ENCODE measurements at regions not wholly inside any gene's neighbourhood (a gene's known extent, or its start where the extent isn't known, plus 50 kb on each side); places are given as distances from the start of the nearest gene placed in this dataset.

DNA sequence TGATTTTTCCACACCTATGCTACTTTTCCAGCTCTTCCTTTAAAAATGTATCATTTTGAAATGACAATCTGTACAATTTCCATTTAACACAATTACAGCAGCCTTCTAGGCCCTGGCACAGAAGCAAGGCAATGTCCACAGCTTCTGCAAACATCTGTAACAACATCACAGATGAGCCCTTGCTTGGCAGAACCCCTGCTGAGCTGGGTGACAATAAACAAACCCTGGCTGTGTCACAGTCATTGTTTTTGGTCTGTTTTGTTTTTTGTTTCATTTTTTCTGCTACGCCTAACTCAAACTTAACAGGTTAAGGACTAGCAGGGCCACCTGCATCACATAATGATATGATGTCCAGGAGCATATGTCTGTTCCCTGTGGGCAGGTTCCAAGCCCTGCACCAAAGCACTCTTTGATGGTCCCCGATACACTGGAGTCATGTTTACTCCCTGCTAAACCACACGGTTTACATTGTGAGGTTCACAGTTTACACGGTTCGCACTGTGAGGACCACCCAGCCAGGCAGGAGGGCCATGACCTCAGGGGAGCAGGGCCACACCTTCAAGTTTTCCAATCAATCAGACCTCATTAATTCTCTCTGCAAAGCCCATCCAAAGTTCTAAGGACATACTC is 186.8 kb upstream of the CHRNA7 start:
- no peaks in the 10 kb centered on the region for H3K4me1 ChIP-seq (ENCODE audit: insufficient read depth, low read length)
- no peaks in the 10 kb centered on the region for H3K36me3 ChIP-seq (ENCODE audit: insufficient read depth, low read length)
- WGBS: 93% methylated on average over 5 of the region's 5 CpGs
- no peak overlapping the region for H3K9ac ChIP-seq (ENCODE audit: low read depth, low read length)
- no peak overlapping the region for H3K27ac ChIP-seq (ENCODE audit: low read depth, low read length)
- no peaks in the 10 kb centered on the region for H3K27me3 ChIP-seq (ENCODE audit: insufficient read depth, low read length)
- H3K9me3 ChIP-seq (ENCODE audit: insufficient read depth, low read depth, low read length): no peaks in the 10 kb centered on the region
- no peak overlapping the region for H3K4me3 ChIP-seq (ENCODE audit: low read length)

DNA sequence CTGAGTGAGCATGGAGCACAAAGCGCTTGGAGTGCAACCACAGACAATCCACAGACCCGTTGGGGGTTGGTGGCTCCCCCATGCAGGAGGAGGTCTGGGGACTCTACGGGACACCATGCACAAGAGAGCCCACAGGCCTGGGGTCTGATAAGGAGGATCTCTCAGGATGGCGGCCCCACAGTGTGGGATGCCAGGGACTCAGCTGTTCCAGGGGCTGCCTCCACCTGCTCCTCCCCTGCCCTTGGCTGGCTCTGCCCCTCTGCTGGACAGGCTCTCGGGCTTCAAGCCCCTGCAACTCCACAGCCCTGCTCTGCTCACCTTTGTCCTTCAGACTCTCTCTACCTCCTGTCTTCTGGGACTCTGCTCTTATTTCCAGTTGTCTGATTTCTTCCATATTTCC is 184.5 kb upstream of the CHRNA7 start:
- Histone ChIP-seq H3K9me3 (ENCODE audit: insufficient read depth, low read depth, low read length) (no peaks in the 10 kb centered on the region), H3K27ac (ENCODE audit: low read depth, low read length) (no peak overlapping the region)
- 91% methylated on average over 5 of the region's 5 CpGs for WGBS

DNA sequence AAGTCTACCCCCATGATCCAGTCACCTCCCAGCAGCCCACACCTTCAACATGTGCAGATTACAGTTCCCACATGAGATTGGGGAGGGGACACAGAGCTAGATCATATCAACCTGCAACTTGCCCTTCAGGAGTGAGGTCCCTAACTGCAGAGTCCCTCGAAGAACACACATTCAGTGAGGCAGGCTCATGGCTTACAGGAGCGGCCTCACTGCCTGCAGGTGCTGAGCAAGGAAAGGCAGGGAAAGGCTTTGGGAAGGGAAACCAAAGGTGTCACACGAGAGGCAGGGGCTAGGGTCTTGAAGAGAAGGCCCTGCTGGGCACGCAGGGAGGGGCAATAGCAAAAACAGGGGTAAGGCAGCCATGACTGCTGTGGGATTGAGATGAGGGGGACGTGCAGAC is 182.4 kb upstream of the CHRNA7 start:
- Histone ChIP-seq H3K4me3 (ENCODE audit: low read length) (no peak overlapping the region), H3K9me3 (ENCODE audit: insufficient read depth, low read depth, low read length) (no peaks in the 10 kb centered on the region), H3K4me1 (ENCODE audit: insufficient read depth, low read length) (no peaks in the 10 kb centered on the region), H3K27ac (ENCODE audit: low read depth, low read length) (no peak overlapping the region), H3K27me3 (ENCODE audit: insufficient read depth, low read length) (no peaks in the 10 kb centered on the region), H3K36me3 (ENCODE audit: insufficient read depth, low read length) (no peaks in the 10 kb centered on the region), H3K9ac (ENCODE audit: low read depth, low read length) (no peak overlapping the region)
- WGBS: 93% methylated on average over 5 of the region's 5 CpGs

More for the DNA sequence above, 184.5 kb upstream of the CHRNA7 start:
- no peak overlapping the region for H3K9ac ChIP-seq (ENCODE audit: low read depth, low read length)
- no peaks in the 10 kb centered on the region for H3K36me3 ChIP-seq (ENCODE audit: insufficient read depth, low read length)
- no peaks in the 10 kb centered on the region for H3K4me1 ChIP-seq (ENCODE audit: insufficient read depth, low read length)
- H3K4me3 ChIP-seq (ENCODE audit: low read length): no peak overlapping the region
- no peaks in the 10 kb centered on the region for H3K27me3 ChIP-seq (ENCODE audit: insufficient read depth, low read length)

DNA sequence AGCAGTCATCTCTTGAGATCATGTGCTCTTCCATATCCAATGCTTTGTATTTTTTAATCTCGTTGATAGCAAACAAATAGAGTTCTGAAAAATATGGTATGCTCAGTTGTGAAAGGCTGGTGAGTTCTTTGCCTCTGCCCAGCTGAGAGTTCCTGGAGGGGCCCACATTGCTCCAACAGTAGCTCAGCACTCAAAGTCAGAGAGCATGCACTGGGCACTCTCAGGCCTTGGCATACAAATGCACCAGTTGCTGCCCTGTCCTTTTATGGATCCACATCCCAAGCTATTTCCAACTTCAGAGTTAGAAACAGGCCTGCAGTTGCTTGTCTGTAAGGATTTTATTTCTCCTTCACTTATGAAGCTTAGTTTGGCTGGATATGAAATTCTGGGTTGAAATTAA is 181.7 kb upstream of the CHRNA7 start:
- 85% methylated on average over 1 of the region's 1 CpG for WGBS
- Histone ChIP-seq H3K4me1 (ENCODE audit: insufficient read depth, low read length) (no peaks in the 10 kb centered on the region), H3K27me3 (ENCODE audit: insufficient read depth, low read length) (no peaks in the 10 kb centered on the region), H3K4me3 (ENCODE audit: low read length) (no peak overlapping the region), H3K36me3 (ENCODE audit: insufficient read depth, low read length) (no peaks in the 10 kb centered on the region), H3K27ac (ENCODE audit: low read depth, low read length) (no peak overlapping the region), H3K9me3 (ENCODE audit: insufficient read depth, low read depth, low read length) (no peaks in the 10 kb centered on the region), H3K9ac (ENCODE audit: low read depth, low read length) (no peak overlapping the region)

DNA sequence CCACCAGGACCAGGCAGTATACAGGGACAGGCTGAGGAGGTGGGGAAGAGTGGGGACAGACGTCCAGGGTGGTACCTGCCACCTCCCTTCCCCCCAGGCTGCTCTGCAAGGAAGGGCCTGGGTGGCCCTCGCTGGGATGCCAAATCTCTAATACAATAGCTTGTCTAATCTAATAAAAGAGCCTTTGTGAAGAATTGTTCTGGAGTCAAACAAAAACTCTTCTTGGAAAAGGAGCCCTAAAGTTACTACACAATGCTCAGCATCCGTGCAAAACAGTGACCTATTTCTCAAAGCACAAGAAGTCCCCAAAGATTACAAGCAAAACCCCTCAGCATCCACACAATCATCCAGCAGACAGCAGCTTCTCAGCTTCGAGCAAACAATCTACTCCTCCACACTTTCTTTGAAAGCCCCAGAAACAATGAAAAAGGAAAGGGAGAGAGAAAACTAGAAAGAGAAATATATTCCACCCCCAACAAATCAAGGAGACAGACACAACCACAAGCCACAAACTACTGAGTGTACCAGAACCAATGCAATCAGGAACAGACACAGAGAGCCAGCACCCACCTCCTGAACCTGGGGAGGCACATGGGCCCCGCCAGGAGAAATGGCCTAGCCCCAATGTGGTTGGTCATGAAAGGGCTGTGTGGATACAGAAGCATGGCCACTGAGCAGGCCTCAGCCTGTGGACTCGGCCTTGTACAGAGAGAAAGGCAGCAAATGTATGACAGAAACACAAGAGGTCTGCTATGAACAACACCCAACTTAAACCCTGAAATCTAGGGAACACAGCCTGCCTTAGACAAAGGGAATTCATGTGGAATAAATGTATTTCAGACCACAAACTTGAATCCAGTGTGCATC is 177.1 kb upstream of the CHRNA7 start:
- WGBS: 69% methylated on average over 3 of the region's 6 CpGs
- Histone ChIP-seq H3K9ac (ENCODE audit: low read depth, low read length) (no peak overlapping the region), H3K36me3 (ENCODE audit: insufficient read depth, low read length) (no peaks in the 10 kb centered on the region), H3K9me3 (ENCODE audit: insufficient read depth, low read depth, low read length) (no peaks in the 10 kb centered on the region; the same call in 1 of the 2 replicates), H3K27ac (ENCODE audit: low read depth, low read length) (no peak overlapping the region), H3K4me1 (ENCODE audit: insufficient read depth, low read length) (0 out of 2 replicates have a peak, but pooled peaks cover 8% of the 10 kb centered on the region), H3K4me3 (ENCODE audit: low read length) (no peak overlapping the region), H3K27me3 (ENCODE audit: insufficient read depth, low read length) (no peaks in the 10 kb centered on the region)

DNA sequence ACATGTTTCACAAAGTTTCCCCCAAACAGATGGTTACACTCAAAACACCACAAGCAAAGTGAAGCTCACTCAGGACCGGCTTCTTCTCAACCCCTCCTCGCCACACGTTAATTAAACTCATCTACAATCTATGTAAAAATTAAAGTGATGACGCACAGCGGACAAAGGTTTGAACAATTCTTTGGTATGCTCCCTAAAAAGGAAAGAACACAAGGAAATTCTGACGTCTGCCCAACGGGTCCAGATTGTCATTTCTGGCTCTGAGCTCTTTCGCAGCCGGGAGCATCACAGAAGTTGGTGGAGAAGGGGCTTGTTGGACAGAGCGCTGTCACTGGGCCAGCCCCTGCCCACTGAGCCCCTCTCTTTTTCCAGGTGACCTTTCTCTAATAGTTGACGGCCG is 173.7 kb upstream of the CHRNA7 start:
- Histone ChIP-seq H3K9ac (ENCODE audit: low read depth, low read length) (no peak overlapping the region), H3K4me1 (ENCODE audit: insufficient read depth, low read length) (0 out of 2 replicates have a peak, but pooled peaks cover 8% of the 10 kb centered on the region), H3K4me3 (ENCODE audit: low read length) (no peak overlapping the region), H3K27ac (ENCODE audit: low read depth, low read length) (no peak overlapping the region), H3K9me3 (ENCODE audit: insufficient read depth, low read depth, low read length) (no peaks in the 10 kb centered on the region; the same call in 1 of the 2 replicates), H3K36me3 (ENCODE audit: insufficient read depth, low read length) (no peaks in the 10 kb centered on the region), H3K27me3 (ENCODE audit: insufficient read depth, low read length) (no peaks in the 10 kb centered on the region)
- 92% methylated on average over 12 of the region's 12 CpGs for WGBS

DNA sequence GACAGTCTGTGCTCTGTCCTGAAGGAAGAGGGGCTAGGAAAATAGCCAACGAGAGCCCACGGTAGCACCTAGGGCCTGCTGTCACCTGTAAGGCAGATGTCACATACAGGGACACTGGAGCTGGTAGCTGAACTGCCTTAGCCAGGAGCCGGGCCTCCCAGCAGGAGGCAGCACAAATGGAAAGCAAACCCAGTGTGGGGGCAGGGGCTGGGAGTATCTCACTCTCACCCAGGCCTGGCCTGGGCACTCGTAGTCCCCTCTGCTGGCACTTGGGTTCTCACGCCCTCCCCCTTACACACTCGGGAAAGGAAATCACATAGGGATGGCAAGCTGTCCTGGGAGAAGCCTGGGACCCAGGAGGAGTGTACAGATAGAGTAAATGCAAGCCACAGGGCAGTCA is 173.1 kb upstream of the CHRNA7 start:
- H3K9ac ChIP-seq (ENCODE audit: low read depth, low read length): no peak overlapping the region
- 0 out of 2 replicates have a peak, but pooled peaks cover 8% of the 10 kb centered on the region for H3K4me1 ChIP-seq (ENCODE audit: insufficient read depth, low read length)
- H3K27me3 ChIP-seq (ENCODE audit: insufficient read depth, low read length): no peaks in the 10 kb centered on the region
- no peaks in the 10 kb centered on the region for H3K36me3 ChIP-seq (ENCODE audit: insufficient read depth, low read length)
- WGBS: 68% methylated on average over 6 of the region's 6 CpGs
- no peaks in the 10 kb centered on the region; the same call in 1 of the 2 replicates for H3K9me3 ChIP-seq (ENCODE audit: insufficient read depth, low read depth, low read length)
- no peak overlapping the region for H3K4me3 ChIP-seq (ENCODE audit: low read length)
- H3K27ac ChIP-seq (ENCODE audit: low read depth, low read length): no peak overlapping the region

DNA sequence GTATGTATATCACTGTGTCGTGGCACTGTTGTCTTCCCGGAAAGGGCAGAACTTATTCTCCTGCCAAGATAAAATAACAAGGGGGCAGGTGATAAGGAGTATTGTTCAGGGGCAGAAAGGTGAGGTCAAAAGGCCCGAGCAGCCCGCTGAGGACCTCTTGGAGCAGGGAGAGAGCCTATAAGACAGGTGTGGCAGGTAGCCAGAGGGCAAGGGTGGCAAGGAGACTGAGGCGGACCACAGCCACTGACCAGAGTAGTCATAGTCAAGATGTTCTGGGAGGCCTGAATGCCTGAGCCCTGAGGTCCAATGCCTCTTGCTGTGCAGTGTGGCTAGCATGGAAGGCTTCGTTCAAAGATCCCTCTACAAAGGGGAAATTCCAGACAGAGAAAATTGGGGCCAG is 172.3 kb upstream of the CHRNA7 start:
- Histone ChIP-seq H3K9me3 (ENCODE audit: insufficient read depth, low read depth, low read length) (no peaks in the 10 kb centered on the region; the same call in 1 of the 2 replicates), H3K36me3 (ENCODE audit: insufficient read depth, low read length) (no peaks in the 10 kb centered on the region), H3K4me3 (ENCODE audit: low read length) (no peak overlapping the region), H3K9ac (ENCODE audit: low read depth, low read length) (no peak overlapping the region), H3K4me1 (ENCODE audit: insufficient read depth, low read length) (0 out of 2 replicates have a peak, but pooled peaks cover 8% of the 10 kb centered on the region), H3K27me3 (ENCODE audit: insufficient read depth, low read length) (no peaks in the 10 kb centered on the region), H3K27ac (ENCODE audit: low read depth, low read length) (no peak overlapping the region)
- WGBS: 94% methylated on average over 6 of the region's 6 CpGs

DNA sequence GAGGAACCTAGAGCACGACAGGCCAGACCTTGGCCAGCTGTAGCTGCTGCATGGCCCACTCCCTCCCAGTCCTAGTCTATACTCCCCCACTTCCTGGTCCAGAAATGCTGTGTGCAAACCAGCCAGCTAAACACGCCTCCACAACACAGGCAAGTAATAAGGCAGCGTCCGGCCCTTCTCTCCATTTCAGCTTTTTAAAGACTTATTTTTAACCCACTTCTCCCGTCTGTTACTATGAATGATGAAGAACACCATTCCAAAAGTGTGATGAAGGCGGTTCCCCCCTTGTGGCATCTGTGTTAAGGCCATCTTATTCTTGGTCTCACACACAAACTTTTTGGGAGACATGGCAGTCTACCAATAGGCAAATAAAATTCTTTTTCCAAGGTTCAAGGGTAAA is 164.1 kb upstream of the CHRNA7 start:
- Histone ChIP-seq H3K4me1 (ENCODE audit: insufficient read depth, low read length) (peaks cover 7% of the 10 kb centered on the region; the same call in 1 of the 2 replicates), H3K27me3 (ENCODE audit: insufficient read depth, low read length) (peaks cover 18% of the 10 kb centered on the region), H3K27ac (ENCODE audit: low read depth, low read length) (no peak overlapping the region), H3K36me3 (ENCODE audit: insufficient read depth, low read length) (no peaks in the 10 kb centered on the region), H3K9me3 (ENCODE audit: insufficient read depth, low read depth, low read length) (0 out of 2 replicates have a peak, but pooled peaks cover 3% of the 10 kb centered on the region), H3K9ac (ENCODE audit: low read depth, low read length) (no peak overlapping the region), H3K4me3 (ENCODE audit: low read length) (no peak overlapping the region)
- WGBS: 95% methylated on average over 6 of the region's 6 CpGs

DNA sequence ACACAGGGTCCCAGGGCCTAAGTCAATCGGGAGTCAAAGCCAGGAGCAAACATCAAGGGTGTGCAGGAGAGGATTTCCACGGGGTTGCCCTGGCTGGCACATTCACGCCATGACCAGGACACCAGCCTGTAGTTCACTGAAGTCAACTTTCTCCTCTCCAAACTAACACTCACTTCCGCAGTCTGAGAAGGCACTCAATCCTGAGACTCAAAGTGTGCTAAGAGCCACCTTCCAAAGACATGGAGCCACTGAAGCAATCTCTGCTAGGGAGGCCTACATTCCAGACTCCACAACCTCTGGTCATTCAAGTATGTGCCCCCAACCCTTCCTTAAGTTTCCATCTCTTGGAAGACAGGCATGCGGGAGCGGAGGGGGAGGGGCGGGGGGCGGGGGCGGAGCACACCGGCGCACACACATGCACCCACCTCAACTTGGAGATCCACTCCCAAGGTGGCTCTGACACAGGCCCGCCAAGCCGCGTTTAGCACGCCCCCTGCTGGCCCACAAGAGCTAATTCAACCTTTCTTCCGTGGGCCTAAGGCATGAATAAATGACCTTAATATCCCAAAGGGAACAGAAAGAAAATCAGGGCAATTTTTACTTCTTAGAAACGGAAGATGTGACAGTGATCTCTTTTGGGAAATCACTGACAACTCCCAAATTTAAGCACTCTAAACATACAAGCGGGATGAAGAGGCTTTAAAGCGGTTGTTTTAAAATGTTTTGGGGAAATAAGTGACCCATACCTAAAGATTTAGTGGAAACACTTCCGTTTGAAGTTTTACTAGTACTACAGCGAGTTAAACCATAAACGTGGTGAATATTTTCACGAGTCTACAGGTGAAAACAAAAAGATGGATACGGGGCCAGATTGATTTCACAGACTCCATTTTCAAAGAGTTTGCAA is 162.5 kb upstream of the CHRNA7 start:
- Histone ChIP-seq H3K27ac (ENCODE audit: low read depth, low read length) (no peak overlapping the region), H3K9me3 (ENCODE audit: insufficient read depth, low read depth, low read length) (0 out of 2 replicates have a peak, but pooled peaks cover 3% of the 10 kb centered on the region), H3K4me1 (ENCODE audit: insufficient read depth, low read length) (peaks cover 7% of the 10 kb centered on the region; the same call in 1 of the 2 replicates), H3K36me3 (ENCODE audit: insufficient read depth, low read length) (no peaks in the 10 kb centered on the region), H3K9ac (ENCODE audit: low read depth, low read length) (no peak overlapping the region), H3K4me3 (ENCODE audit: low read length) (no peak overlapping the region), H3K27me3 (ENCODE audit: insufficient read depth, low read length) (peaks cover 18% of the 10 kb centered on the region)
- 31% methylated on average over 24 of the region's 24 CpGs for WGBS
